HG02885 (cell line): ENCODE measurements at regions not wholly inside any gene's neighbourhood (a gene's known extent, or its start where the extent isn't known, plus 50 kb on each side); places are given as distances from the start of the nearest gene placed in this dataset.

Source experiments
- ATAC-seq: cut with Tn5 transposase; IDR thresholded peaks from one replicate; pipeline ENCODE4 v1.9.1; 2021; ENCODE audit warnings: mild to moderate bottlenecking; ENCODE audit not compliant: unreplicated experiment, poor library complexity

GRCh38 chr9:1722404-1722803, 292.7 kb upstream of the SMARCA2 start:
- peak; percentile 81 for ATAC-seq

- no peak for ATAC-seq
These were observed 291.6 kb upstream of the SMARCA2 start for GRCh38 chr9:1723522-1724015.

GRCh38 chr9:1726993-1727759, 288.0 kb upstream of the SMARCA2 start:
- ATAC-seq = peak; percentile 51

GRCh38 chr9:1729631-1730030, 285.5 kb upstream of the SMARCA2 start:
- ATAC-seq = no peak

- peak; percentile 64 for ATAC-seq
These were observed 282.5 kb upstream of the SMARCA2 start for GRCh38 chr9:1732670-1733069.

GRCh38 chr9:1738511-1739100, 276.5 kb upstream of the SMARCA2 start:
- ATAC-seq = no peak

GRCh38 chr9:1743121-1743960, 271.8 kb upstream of the SMARCA2 start:
- no peak for ATAC-seq

- ATAC-seq = no peak
These were observed 269.2 kb upstream of the SMARCA2 start for GRCh38 chr9:1745980-1746379.

- no peak for ATAC-seq
These were observed 267.7 kb upstream of the SMARCA2 start for GRCh38 chr9:1747417-1747967.

GRCh38 chr9:1748407-1748806, 266.7 kb upstream of the SMARCA2 start:
- ATAC-seq = no peak

- ATAC-seq = no peak
These were observed 258.0 kb upstream of the SMARCA2 start for GRCh38 chr9:1757186-1757585.

GRCh38 chr9:1759009-1759408, 256.1 kb upstream of the SMARCA2 start:
- peak; percentile 80 for ATAC-seq

GRCh38 chr9:1759771-1760300, 255.3 kb upstream of the SMARCA2 start:
- no peak for ATAC-seq

GRCh38 chr9:1761807-1762206, 253.3 kb upstream of the SMARCA2 start:
- ATAC-seq = no peak

GRCh38 chr9:1766042-1766441, 249.1 kb upstream of the SMARCA2 start:
- ATAC-seq = no peak

- ATAC-seq = no peak
These were observed 246.6 kb upstream of the SMARCA2 start for GRCh38 chr9:1768561-1768960.

- no peak for ATAC-seq
These were observed 243.9 kb upstream of the SMARCA2 start for GRCh38 chr9:1771094-1771789.

GRCh38 chr9:1775230-1775629, 239.9 kb upstream of the SMARCA2 start:
- no peak for ATAC-seq

- ATAC-seq = no peak
These were observed 238.5 kb upstream of the SMARCA2 start for GRCh38 chr9:1776668-1777067.

- ATAC-seq = no peak
These were observed 224.0 kb upstream of the SMARCA2 start for GRCh38 chr9:1791191-1791590.
